Motor neuron (in vitro differentiated cells): ENCODE measurements at regions not wholly inside any gene's neighbourhood (a gene's known extent, or its start where the extent isn't known, plus 50 kb on each side); places are given as distances from the start of the nearest gene placed in this dataset.

ENCODE experiments used
- ATAC-seq, 8 experiments: fragments of 200-7000 bp; cut with Tn5 transposase; replicated peaks in 6 of 8; 2 replicates each; pipeline ENCODE4 v1.8.0; 2021; ENCODE audit warnings: mild to moderate bottlenecking in 8 of 8, moderate library complexity in 8 of 8
- H3K27ac ChIP-seq, 2 donors: fragments of 250-450 bp; sonication (Bioruptor Pico); 2 replicates each; pipeline ENCODE4 v1.9.0; 2021; ENCODE audit warnings: antibody characterized with exemption in 2 of 2, mild to moderate bottlenecking in 2 of 2, moderate library complexity in 1 of 2
- H3K4me1 ChIP-seq, 2 donors: fragments of 250-450 bp; sonication (Bioruptor Pico); replicated peaks in 1 of 2; 2 replicates each; pipeline ENCODE4 v1.6.1; 2021; ENCODE audit warnings: antibody characterized with exemption in 2 of 2, mild to moderate bottlenecking in 2 of 2, moderate library complexity in 1 of 2
- H3K4me3 ChIP-seq, 5 donors: fragments of 250-450 bp; sonication (Bioruptor Pico); 2 replicates each; pipeline ENCODE4 v1.9.0; 2021; ENCODE audit warnings: antibody characterized with exemption in 5 of 5, mild to moderate bottlenecking in 5 of 5, moderate library complexity in 4 of 5
- WGBS, 10 experiments: fragments of 450-650 bp; shearing (Covaris generic); methylation state at CpG; one replicate each; pipeline ENCODE4 v1.0.0; 2022; 5-methylcytosine and 5-hydroxymethylcytosine counted together
- in situ Hi-C, 9 experiments: fragments of 400-800 bp; cut with MboI; loops; one replicate each; pipeline ENCODE4 v1.15.0; 2021; ENCODE audit warnings: low sequenced_read_pairs in 9 of 9, low pct_unique_long_range_greater_than_20kb in 2 of 9; ENCODE audit not compliant: unreplicated experiment in 9 of 9

- no peak overlapping the region for H3K4me3 ChIP-seq
Observed at GRCh38 chr3:22263042-22263441, 512.0 kb upstream of the ZNF385D start.

GRCh38 chr3:22265403-22265802, 514.4 kb upstream of the ZNF385D start:
- Histone ChIP-seq H3K27ac (no peak overlapping the region), H3K4me3 (no peak overlapping the region), H3K4me1 (peaks cover 0 to 2% of the 10 kb centered on the region in 2 donors)
- peak in 5 of 8 experiments; percentile 56 to 89 (median 67) for ATAC-seq
- WGBS, 10 experiments, result 52 to 100% (median 91%) methylated on average over 2 to 5 of the region's 5 CpGs; no CpG with 5 or more reads in 1 of the 10 experiments
- in situ Hi-C loops, result no loop called here

More at GRCh38 chr3:22263042-22263441, 512.0 kb upstream of the ZNF385D start:
- H3K4me1 ChIP-seq, result peaks cover 2% of the 10 kb centered on the region in 2 donors
- H3K27ac ChIP-seq, result no peak overlapping the region
- ATAC-seq, result no peak
- 19 to 100% (median 95%) methylated on average over 1 to 2 of the region's 2 CpGs; no CpG with 5 or more reads in 5 of the 10 experiments for WGBS, 10 experiments
- in situ Hi-C loops, result no loop called here

GRCh38 chr3:22269831-22270230, 518.8 kb upstream of the ZNF385D start:
- ATAC-seq, result peak in 4 of 8 experiments; percentile 29 to 50 (median 36)
- Histone ChIP-seq H3K4me3 (no peak overlapping the region), H3K4me1 (peaks cover 0 to 2% of the 10 kb centered on the region in 2 donors), H3K27ac (no peak overlapping the region)
- 27 to 100% (median 66%) methylated on average over 1 to 2 of the region's 2 CpGs; no CpG with 5 or more reads in 2 of the 10 experiments for WGBS, 10 experiments
- in situ Hi-C loops, result no loop called here

GRCh38 chr3:22276351-22276750, 525.3 kb upstream of the ZNF385D start:
- Histone ChIP-seq H3K4me3 (no peak overlapping the region), H3K4me1 (no peaks in the 10 kb centered on the region), H3K27ac (no peak overlapping the region)
- no peak for ATAC-seq
- in situ Hi-C loops, result no loop called here
- 0 to 100% (median 83%) methylated on average over 1 to 2 of the region's 2 CpGs; no CpG with 5 or more reads in 2 of the 10 experiments for WGBS, 10 experiments

- 44 to 92% (median 80%) methylated on average over 1 of the region's 1 CpG; no CpG with 5 or more reads in 5 of the 10 experiments for WGBS, 10 experiments
- Histone ChIP-seq H3K27ac (no peak overlapping the region), H3K4me3 (no peak overlapping the region), H3K4me1 (no peaks in the 10 kb centered on the region)
- no peak for ATAC-seq
- in situ Hi-C loops, result no loop called here
Observed at GRCh38 chr3:22284559-22284958, 533.5 kb upstream of the ZNF385D start.

GRCh38 chr3:22288756-22289155, 537.7 kb upstream of the ZNF385D start:
- ATAC-seq, result no peak
- Histone ChIP-seq H3K27ac (no peak overlapping the region), H3K4me3 (no peak overlapping the region), H3K4me1 (no peaks in the 10 kb centered on the region)
- 0 to 86% (median 55%) methylated on average over 1 of the region's 1 CpG for WGBS, 10 experiments
- in situ Hi-C loops, result no loop called here

- Histone ChIP-seq H3K4me1 (no peaks in the 10 kb centered on the region), H3K27ac (no peak overlapping the region), H3K4me3 (no peak overlapping the region)
- no peak for ATAC-seq
- in situ Hi-C loops, result no loop called here
Observed at GRCh38 chr3:22292681-22293080, 541.7 kb upstream of the ZNF385D start.

GRCh38 chr3:22296601-22297000, 545.6 kb upstream of the ZNF385D start:
- in situ Hi-C loops, result no loop called here
- H3K27ac ChIP-seq, result no peak overlapping the region
- no peak overlapping the region for H3K4me3 ChIP-seq
- peak in 3 of 8 experiments; percentile 88 to 99 (median 90) for ATAC-seq
- H3K4me1 ChIP-seq, result no peaks in the 10 kb centered on the region

- WGBS, 10 experiments, result 6 to 100% (median 78%) methylated on average over 1 to 4 of the region's 4 CpGs; no CpG with 5 or more reads in 1 of the 10 experiments
- no peak for ATAC-seq
- in situ Hi-C loops, result no loop called here
Observed at GRCh38 chr3:22297436-22297835, 546.4 kb upstream of the ZNF385D start.

GRCh38 chr3:22306454-22306853, 555.4 kb upstream of the ZNF385D start:
- WGBS, 10 experiments, result 17 to 100% (median 60%) methylated on average over 1 to 3 of the region's 3 CpGs; no CpG with 5 or more reads in 1 of the 10 experiments
- H3K27ac ChIP-seq, result no peak overlapping the region
- in situ Hi-C loops, result no loop called here

More at GRCh38 chr3:22297436-22297835, 546.4 kb upstream of the ZNF385D start:
- Histone ChIP-seq H3K4me1 (no peaks in the 10 kb centered on the region), H3K4me3 (no peak overlapping the region), H3K27ac (no peak overlapping the region)

GRCh38 chr3:22308871-22309270, 557.9 kb upstream of the ZNF385D start:
- Histone ChIP-seq H3K4me3 (no peak overlapping the region), H3K4me1 (no peaks in the 10 kb centered on the region), H3K27ac (no peak overlapping the region)
- 0 to 67% (median 38%) methylated on average over 1 of the region's 1 CpG; no CpG with 5 or more reads in 2 of the 10 experiments for WGBS, 10 experiments
- no peak for ATAC-seq
- in situ Hi-C loops, result no loop called here

More at GRCh38 chr3:22306454-22306853, 555.4 kb upstream of the ZNF385D start:
- Histone ChIP-seq H3K4me3 (no peak overlapping the region), H3K4me1 (no peaks in the 10 kb centered on the region)
- ATAC-seq, result no peak

- H3K4me1 ChIP-seq, result no peaks in the 10 kb centered on the region
- no peak overlapping the region for H3K27ac ChIP-seq
- in situ Hi-C loops, result no loop called here
- H3K4me3 ChIP-seq, result no peak overlapping the region
- peak in 2 of 8 experiments; percentile 21 to 46 for ATAC-seq
- 0 to 100% (median 100%) methylated on average over 1 of the region's 1 CpG; no CpG with 5 or more reads in 5 of the 10 experiments for WGBS, 10 experiments
Observed at GRCh38 chr3:22315925-22316324, 564.9 kb upstream of the ZNF385D start.

GRCh38 chr3:22318325-22318724, 567.3 kb upstream of the ZNF385D start:
- WGBS, 10 experiments, result 13 to 94% (median 76%) methylated on average over 1 to 5 of the region's 5 CpGs
- H3K4me3 ChIP-seq, result no peak overlapping the region
- ATAC-seq, result no peak
- H3K4me1 ChIP-seq, result no peaks in the 10 kb centered on the region
- H3K27ac ChIP-seq, result no peak overlapping the region
- in situ Hi-C loops, result no loop called here

- no peak for ATAC-seq
- WGBS, 10 experiments, result 25 to 100% (median 84%) methylated on average over 1 of the region's 1 CpG; no CpG with 5 or more reads in 2 of the 10 experiments
- no peak overlapping the region for H3K27ac ChIP-seq
- no peaks in the 10 kb centered on the region for H3K4me1 ChIP-seq
- H3K4me3 ChIP-seq, result no peak overlapping the region
- in situ Hi-C loops, result no loop called here
Observed at GRCh38 chr3:22319446-22319845, 568.4 kb upstream of the ZNF385D start.
